WTC11 (cell line): ENCODE measurements at regions not wholly inside any gene's neighbourhood (a gene's known extent, or its start where the extent isn't known, plus 50 kb on each side); places are given as distances from the start of the nearest gene placed in this dataset.

ENCODE experiments used
- ATAC-seq: fragments of 200-7000 bp; cut with Tn5 transposase; 2 replicates; pipeline ENCODE4 v1.10.0; 2021; ENCODE audit warnings: mild to moderate bottlenecking, moderate library complexity
- CTCF ChIA-PET: fragments of 300-600 bp; sonication (Branson Sonifier 250); formaldehyde crosslinking; loops from one replicate; lab custom pipeline; 2021; ENCODE audit warnings: antibody characterized with exemption; lab: Charles Lee
- POLR2A ChIA-PET: fragments of 350-600 bp; sonication (Branson Sonifier 250); formaldehyde crosslinking; loops from one replicate; lab custom pipeline; 2021; ENCODE audit warnings: antibody characterized with exemption; lab: Charles Lee
- DNase-seq: peaks from one replicate; pipeline ENCODE4 v3.0.0; 2021; ENCODE audit warnings: low spot score
- H3K27ac Mint-ChIP-seq: 2 replicates; pipeline ENCODE4 v1.8.0; 2021; ENCODE audit warnings: mixed read lengths
- H3K27me3 Mint-ChIP-seq: 2 replicates; pipeline ENCODE4 v1.8.0; 2021; ENCODE audit warnings: low read depth, mild to moderate bottlenecking, moderate library complexity, mixed read lengths
- H3K36me3 Mint-ChIP-seq: 2 replicates; pipeline ENCODE4 v1.8.0; 2021; ENCODE audit warnings: mixed read lengths
- H3K4me1 Mint-ChIP-seq: 2 replicates; pipeline ENCODE4 v1.8.0; 2022; ENCODE audit warnings: mixed read lengths
- H3K4me3 Mint-ChIP-seq: 2 replicates; pipeline ENCODE4 v1.8.0; 2021; ENCODE audit warnings: mild to moderate bottlenecking, moderate library complexity, mixed read lengths
- H3K9me3 Mint-ChIP-seq: 2 replicates; pipeline ENCODE4 v1.8.0; 2021; ENCODE audit warnings: mixed read lengths
- CREM ChIP-seq: sonication (generic); formaldehyde crosslinking; IDR thresholded peaks from 2 replicates; pipeline ENCODE4 v1.8.1; 2022; ENCODE audit warnings: mild to moderate bottlenecking, missing genetic modification reagents, moderate library complexity
- ELF4 ChIP-seq: sonication (generic); formaldehyde crosslinking; IDR thresholded peaks from 2 replicates; pipeline ENCODE4 v1.8.1; 2022; ENCODE audit warnings: low read depth, mild to moderate bottlenecking, moderate library complexity, missing genetic modification reagents
- EMX1 ChIP-seq: fragments of 250-450 bp; sonication (Bioruptor Pico); IDR thresholded peaks from 2 replicates; pipeline ENCODE4 v1.8.0; 2021; ENCODE audit warnings: mild to moderate bottlenecking
- FOXJ3 ChIP-seq: sonication (generic); formaldehyde crosslinking; IDR thresholded peaks from 2 replicates; pipeline ENCODE4 v1.9.0; 2021; ENCODE audit warnings: missing genetic modification reagents, mild to moderate bottlenecking, borderline replicate concordance
- FOXP1 ChIP-seq: sonication (generic); formaldehyde crosslinking; IDR thresholded peaks from 2 replicates; pipeline ENCODE4 v1.8.0; 2022; ENCODE audit warnings: missing genetic modification reagents, mild to moderate bottlenecking, moderate library complexity, borderline replicate concordance
- GRHL2 ChIP-seq: fragments of 250-450 bp; sonication (Bioruptor Pico); IDR thresholded peaks from 2 replicates; pipeline ENCODE4 v1.8.0; 2022; ENCODE audit warnings: mild to moderate bottlenecking, moderate library complexity; ENCODE audit not compliant: insufficient replicate concordance, severe bottlenecking
- HMGA2 ChIP-seq: fragments of 250-450 bp; sonication (Bioruptor Pico); IDR thresholded peaks from 2 replicates; pipeline ENCODE4 v1.4.0; 2021; ENCODE audit warnings: mild to moderate bottlenecking, moderate library complexity
- IRF2 ChIP-seq: sonication (generic); formaldehyde crosslinking; IDR thresholded peaks from 2 replicates; pipeline ENCODE4 v1.8.0; 2022; ENCODE audit warnings: low read depth, missing genetic modification reagents, borderline replicate concordance
- JAZF1 ChIP-seq: fragments of 250-450 bp; sonication (Bioruptor Pico); IDR thresholded peaks from 2 replicates; pipeline ENCODE4 v1.9.0; 2021; ENCODE audit warnings: moderate library complexity, mild to moderate bottlenecking, inconsistent platforms
- MLX ChIP-seq: sonication (generic); formaldehyde crosslinking; IDR thresholded peaks from 2 replicates; pipeline ENCODE4 v1.8.1; 2023; ENCODE audit warnings: mild to moderate bottlenecking, missing genetic modification reagents, moderate library complexity
- MYBL2 ChIP-seq: sonication (generic); formaldehyde crosslinking; IDR thresholded peaks from 2 replicates; pipeline ENCODE4 v1.8.1; 2023; ENCODE audit warnings: mild to moderate bottlenecking, moderate library complexity, missing genetic modification reagents
- NFATC4 ChIP-seq: fragments of 250-450 bp; sonication (Bioruptor Pico); IDR thresholded peaks from 2 replicates; pipeline ENCODE4 v1.9.0; 2021; ENCODE audit warnings: mild to moderate bottlenecking
- NR1H2 ChIP-seq: sonication (generic); formaldehyde crosslinking; IDR thresholded peaks from 2 replicates; pipeline ENCODE4 v1.9.0; 2021; ENCODE audit warnings: mild to moderate bottlenecking, moderate library complexity, missing genetic modification reagents
- RORB ChIP-seq: fragments of 250-450 bp; sonication (Bioruptor Pico); IDR thresholded peaks from 2 replicates; pipeline ENCODE4 v1.9.0; 2021; ENCODE audit warnings: mild to moderate bottlenecking
- SMAD3 ChIP-seq: sonication (generic); formaldehyde crosslinking; IDR thresholded peaks from 2 replicates; pipeline ENCODE4 v1.8.0; 2022; ENCODE audit warnings: missing genetic modification reagents, mild to moderate bottlenecking, borderline replicate concordance
- TEAD1 ChIP-seq: sonication (generic); formaldehyde crosslinking; IDR thresholded peaks from 2 replicates; pipeline ENCODE4 v1.8.0; 2022; ENCODE audit warnings: mild to moderate bottlenecking, missing genetic modification reagents
- TP53 ChIP-seq: sonication (generic); formaldehyde crosslinking; IDR thresholded peaks from 2 replicates; pipeline ENCODE4 v1.8.1; 2023; ENCODE audit warnings: mild to moderate bottlenecking, missing genetic modification reagents
- ZBTB43 ChIP-seq: sonication (generic); formaldehyde crosslinking; IDR thresholded peaks from 2 replicates; pipeline ENCODE4 v1.8.1; 2023; ENCODE audit warnings: mild to moderate bottlenecking, missing genetic modification reagents
- ZNF138 ChIP-seq: sonication (generic); formaldehyde crosslinking; conservative IDR thresholded peaks from 2 replicates; pipeline ENCODE4 v1.8.1; 2022; ENCODE audit warnings: mild to moderate bottlenecking, moderate library complexity, missing genetic modification reagents
- ZNF232 ChIP-seq: sonication (generic); formaldehyde crosslinking; IDR thresholded peaks from 2 replicates; pipeline ENCODE4 v1.8.0; 2022; ENCODE audit warnings: mild to moderate bottlenecking, missing genetic modification reagents
- ZNF263 ChIP-seq: sonication (generic); formaldehyde crosslinking; IDR thresholded peaks from 2 replicates; pipeline ENCODE4 v1.8.1; 2022; ENCODE audit warnings: low read depth, mild to moderate bottlenecking, moderate library complexity, missing genetic modification reagents
- ZNF396 ChIP-seq: fragments of 250-450 bp; sonication (Bioruptor Pico); IDR thresholded peaks from 2 replicates; pipeline ENCODE4 v1.8.0; 2021; ENCODE audit warnings: mild to moderate bottlenecking, moderate library complexity, borderline replicate concordance
- ZNF512 ChIP-seq: sonication (generic); formaldehyde crosslinking; IDR thresholded peaks from 2 replicates; pipeline ENCODE4 v1.8.1; 2022; ENCODE audit warnings: missing genetic modification reagents, borderline replicate concordance
- ZNF671 ChIP-seq: fragments of 250-450 bp; sonication (Bioruptor Pico); IDR thresholded peaks from 2 replicates; pipeline ENCODE4 v1.8.0; 2021; ENCODE audit warnings: mild to moderate bottlenecking
- TF ChIP-seq, protein P1 (sequence below): sonication (generic); formaldehyde crosslinking; IDR thresholded peaks from 2 replicates; pipeline ENCODE4 v1.8.0; 2022; ENCODE audit warnings: mild to moderate bottlenecking, missing genetic modification reagents

- Mint-ChIP-seq H3K27me3 (no peaks in the 10 kb centered on the region; the same call in 1 of the 2 replicates), H3K4me3 (no peak overlapping the region), H3K27ac (no peak overlapping the region), H3K4me1 (peaks cover 3% of the 10 kb centered on the region; the same call in 1 of the 2 replicates), H3K36me3 (no peaks in the 10 kb centered on the region), H3K9me3 (peaks cover 19% of the 10 kb centered on the region)
- ATAC-seq (peak; percentile 21; the same call in 1 of the 2 replicates), DNase-seq (no peak)
- ChIA-PET CTCF (interaction anchor here (0.6 to 1.4 kb wide), 13 partner anchors 15 to 338 kb away, joined by 3 to 7 read pairs (median 3); no protein-coding TSS in a partner anchor), POLR2A (no interaction called here)
- TF ChIP-seq SMAD3: no peak
- TF ChIP-seq ZBTB43 (CRISPR knock-in tag): no peak
- no peak for TF ChIP-seq ELF4 (CRISPR knock-in tag)
- TF ChIP-seq, protein P1, sequence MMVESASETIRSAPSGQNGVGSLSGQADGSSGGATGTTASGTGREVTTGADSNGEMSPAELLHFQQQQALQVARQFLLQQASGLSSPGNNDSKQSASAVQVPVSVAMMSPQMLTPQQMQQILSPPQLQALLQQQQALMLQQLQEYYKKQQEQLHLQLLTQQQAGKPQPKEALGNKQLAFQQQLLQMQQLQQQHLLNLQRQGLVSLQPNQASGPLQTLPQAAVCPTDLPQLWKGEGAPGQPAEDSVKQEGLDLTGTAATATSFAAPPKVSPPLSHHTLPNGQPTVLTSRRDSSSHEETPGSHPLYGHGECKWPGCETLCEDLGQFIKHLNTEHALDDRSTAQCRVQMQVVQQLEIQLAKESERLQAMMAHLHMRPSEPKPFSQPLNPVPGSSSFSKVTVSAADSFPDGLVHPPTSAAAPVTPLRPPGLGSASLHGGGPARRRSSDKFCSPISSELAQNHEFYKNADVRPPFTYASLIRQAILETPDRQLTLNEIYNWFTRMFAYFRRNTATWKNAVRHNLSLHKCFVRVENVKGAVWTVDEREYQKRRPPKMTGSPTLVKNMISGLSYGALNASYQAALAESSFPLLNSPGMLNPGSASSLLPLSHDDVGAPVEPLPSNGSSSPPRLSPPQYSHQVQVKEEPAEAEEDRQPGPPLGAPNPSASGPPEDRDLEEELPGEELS (CRISPR knock-in tag): no peak
- no peak for TF ChIP-seq IRF2
- no peak for TF ChIP-seq HMGA2 (CRISPR knock-in tag)
- no peak for TF ChIP-seq MYBL2
- TF ChIP-seq FOXP1 (CRISPR knock-in tag): no peak
- TF ChIP-seq FOXJ3 (CRISPR knock-in tag): no peak
- TF ChIP-seq EMX1 (CRISPR knock-in tag): no peak
- TF ChIP-seq ZNF396: no peak
- no peak for TF ChIP-seq ZNF232
- no peak for TF ChIP-seq TP53 (CRISPR knock-in tag)
- TF ChIP-seq ZNF138 (CRISPR knock-in tag): no peak
- TF ChIP-seq ZNF263 (CRISPR knock-in tag): no peak
- TF ChIP-seq CREM (CRISPR knock-in tag): no peak
- TF ChIP-seq ZNF512 (CRISPR knock-in tag): no peak
- no peak for TF ChIP-seq RORB (CRISPR knock-in tag)
- no peak for TF ChIP-seq TEAD1 (CRISPR knock-in tag)
These were observed 171.1 kb upstream of the CCDC196 start for GRCh38 chr14:66315098-66315497.

DNA sequence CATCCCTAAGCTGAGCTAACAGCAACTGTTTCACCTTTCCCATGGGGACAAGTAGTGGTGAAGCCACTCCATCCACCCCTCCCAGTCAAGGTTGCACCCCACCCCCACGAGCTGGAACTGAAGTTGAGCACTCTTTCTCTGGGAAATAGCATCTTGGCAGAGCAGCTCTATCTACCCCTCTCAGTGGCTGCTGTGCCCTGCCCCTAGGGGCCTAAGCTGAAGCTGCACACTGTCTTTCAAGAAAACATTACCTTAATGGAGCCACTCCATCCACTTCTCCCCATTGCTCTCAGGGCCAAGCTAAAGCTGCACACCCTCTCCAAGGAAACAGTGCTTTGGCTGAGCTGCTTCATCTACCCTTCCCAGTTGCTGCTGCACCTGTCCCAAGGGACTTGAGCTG, 170.6 kb upstream of the CCDC196 start:
- peak; percentile 99 for ATAC-seq

More for the DNA sequence above, 170.6 kb upstream of the CCDC196 start:
- peaks cover 24% of the 10 kb centered on the region for H3K9me3 Mint-ChIP-seq
- TF ChIP-seq ZNF263 (CRISPR knock-in tag) (no peak), JAZF1 (CRISPR knock-in tag) (no peak), NR1H2 (CRISPR knock-in tag) (no peak), ZNF671 (CRISPR knock-in tag) (no peak), GRHL2 (CRISPR knock-in tag) (no peak), MLX (CRISPR knock-in tag) (no peak), NFATC4 (no peak)
- TF ChIP-seq, all 79 proteins: peak for 0
- Mint-ChIP-seq H3K4me1 (peaks cover 3% of the 10 kb centered on the region; the same call in 1 of the 2 replicates), H3K27me3 (no peaks in the 10 kb centered on the region; the same call in 1 of the 2 replicates), H3K36me3 (no peaks in the 10 kb centered on the region), H3K27ac (no peak overlapping the region), H3K4me3 (no peak overlapping the region)
- ChIA-PET POLR2A (no interaction called here), CTCF (interaction anchor here (0.5 to 1.4 kb wide), 16 partner anchors 14 to 1152 kb away, joined by 3 to 7 read pairs (median 3); no protein-coding TSS in a partner anchor)
- peak; percentile 19 for DNase-seq
